Osteocyte (in vitro differentiated cells): ENCODE measurements at regions not wholly inside any gene's neighbourhood (a gene's known extent, or its start where the extent isn't known, plus 50 kb on each side); places are given as distances from the start of the nearest gene placed in this dataset.
A peak's percentile ranks its signal among the peaks of the same experiment; 100 is the strongest.

Source experiments
- DNase-seq: peaks from one replicate; pipeline ENCODE4 v3.0.0; 2021; ENCODE audit warnings: mixed read lengths; ENCODE audit not compliant: unreplicated experiment; ENCODE audit errors: extremely low spot score
- H3K27ac Mint-ChIP-seq: one replicate; pipeline ENCODE4 v1.8.0; 2021; ENCODE audit warnings: mild to moderate bottlenecking, mixed read lengths; ENCODE audit not compliant: unreplicated experiment
- H3K27me3 Mint-ChIP-seq: one replicate; pipeline ENCODE4 v1.8.0; 2021; ENCODE audit warnings: mixed read lengths; ENCODE audit not compliant: unreplicated experiment
- H3K36me3 Mint-ChIP-seq: one replicate; pipeline ENCODE4 v1.8.0; 2021; ENCODE audit warnings: mixed read lengths; ENCODE audit not compliant: unreplicated experiment
- H3K4me1 Mint-ChIP-seq: one replicate; pipeline ENCODE4 v1.8.0; 2021; ENCODE audit warnings: mixed read lengths; ENCODE audit not compliant: unreplicated experiment
- H3K4me3 Mint-ChIP-seq: one replicate; pipeline ENCODE4 v1.8.0; 2021; ENCODE audit warnings: mild to moderate bottlenecking, moderate library complexity, mixed read lengths; ENCODE audit not compliant: unreplicated experiment
- H3K9me3 Mint-ChIP-seq: one replicate; pipeline ENCODE4 v1.8.0; 2021; ENCODE audit warnings: mixed read lengths; ENCODE audit not compliant: unreplicated experiment
- CTCF ChIP-seq: fragments of 200-600 bp; sonication (generic); IDR thresholded peaks from 2 replicates; pipeline ENCODE4 v1.5.0; 2021; ENCODE audit warnings: antibody characterized with exemption, mild to moderate bottlenecking, moderate library complexity

GRCh38 chr9:13532407-13532806 lies 252.9 kb upstream of the MPDZ start:
- no peaks in the 10 kb centered on the region for H3K36me3 Mint-ChIP-seq
- H3K4me1 Mint-ChIP-seq, result peaks cover 6% of the 10 kb centered on the region
- TF ChIP-seq CTCF, result no peak
- no peak overlapping the region for H3K4me3 Mint-ChIP-seq
- peaks cover 29% of the 10 kb centered on the region for H3K27me3 Mint-ChIP-seq
- no peak for DNase-seq
- H3K9me3 Mint-ChIP-seq, result peaks cover 11% of the 10 kb centered on the region
- H3K27ac Mint-ChIP-seq, result no peak overlapping the region

GRCh38 chr9:13529321-13530104 lies 250.0 kb upstream of the MPDZ start:
- Mint-ChIP-seq H3K36me3 (no peaks in the 10 kb centered on the region), H3K9me3 (peaks cover 11% of the 10 kb centered on the region), H3K4me1 (peaks cover 11% of the 10 kb centered on the region), H3K27ac (no peak overlapping the region), H3K27me3 (peaks cover 23% of the 10 kb centered on the region), H3K4me3 (no peak overlapping the region)
- DNase-seq, result no peak
- TF ChIP-seq CTCF, result no peak

- DNase-seq, result no peak
- no peak for TF ChIP-seq CTCF
- Mint-ChIP-seq H3K36me3 (no peaks in the 10 kb centered on the region), H3K27me3 (no peaks in the 10 kb centered on the region), H3K4me1 (peaks cover 5% of the 10 kb centered on the region), H3K9me3 (no peaks in the 10 kb centered on the region), H3K4me3 (no peak overlapping the region), H3K27ac (no peak overlapping the region)
Measured at GRCh38 chr9:13524245-13524644, 244.8 kb upstream of the MPDZ start.

- no peak overlapping the region for H3K4me3 Mint-ChIP-seq
- TF ChIP-seq CTCF, result no peak
- no peaks in the 10 kb centered on the region for H3K27me3 Mint-ChIP-seq
- H3K4me1 Mint-ChIP-seq, result no peaks in the 10 kb centered on the region
- H3K27ac Mint-ChIP-seq, result no peak overlapping the region
- no peaks in the 10 kb centered on the region for H3K36me3 Mint-ChIP-seq
- DNase-seq, result no peak
- peaks cover 6% of the 10 kb centered on the region for H3K9me3 Mint-ChIP-seq
Measured at GRCh38 chr9:13520069-13520468, 240.6 kb upstream of the MPDZ start.

- Mint-ChIP-seq H3K9me3 (peaks cover 6% of the 10 kb centered on the region), H3K27ac (peak overlapping the region; percentile 98), H3K4me3 (peak overlapping the region; percentile 46), H3K4me1 (peaks cover 24% of the 10 kb centered on the region), H3K27me3 (no peaks in the 10 kb centered on the region), H3K36me3 (no peaks in the 10 kb centered on the region)
- DNase-seq, result no peak
- TF ChIP-seq CTCF, result no peak
Measured at GRCh38 chr9:13513716-13514444, 234.4 kb upstream of the MPDZ start.
